ENCODE measurements at regions not wholly inside any gene's neighbourhood (a gene's known extent, or its start where the extent isn't known, plus 50 kb on each side); places are given as distances from the start of the nearest gene placed in this dataset.
"Not testable (repeated sequence)": the region's sequence is repeated elsewhere in the genome, so short reads cannot be mapped to it uniquely, and the experiment has no call there.

- TF ChIP-seq CTCF (conservative IDR thresholded peaks at IDR 0.05; ENCODE audit: low read depth, low read length); BHLHE40 (IDR thresholded peaks at IDR 0.05; ENCODE audit: low read depth, low read length): not testable (repeated sequence)
These were observed 174.3 kb upstream of the TPTE start for GRCh38 chr21:10346933-10347615.

Measured in IMR-90 (cell line).